AG10803 (cell line): ENCODE measurements at regions not wholly inside any gene's neighbourhood (a gene's known extent, or its start where the extent isn't known, plus 50 kb on each side); places are given as distances from the start of the nearest gene placed in this dataset.
A peak's percentile ranks its signal among the peaks of the same experiment; 100 is the strongest.

Experiments
- DNase-seq: peaks from one replicate; pipeline ENCODE4 v3.0.0; 2010; ENCODE audit warnings: low read depth
- H3K4me3 ChIP-seq: 2 replicates; pipeline ENCODE4 v1.5.1; 2011; ENCODE audit warnings: mild to moderate bottlenecking, low read length, control low read depth
- CTCF ChIP-seq: conservative IDR thresholded peaks from 2 replicates; pipeline ENCODE4 v1.5.1; 2011; ENCODE audit warnings: mild to moderate bottlenecking, low read length, control low read depth, inconsistent platforms

GRCh38 chr5:89213573-89213972 is 330.6 kb upstream of the MEF2C start:
- H3K4me3 ChIP-seq, result no peak overlapping the region
- TF ChIP-seq CTCF, result no peak
- peak; percentile 90 for DNase-seq

- DNase-seq, result peak; percentile 90
These were observed 328.9 kb upstream of the MEF2C start for GRCh38 chr5:89211836-89212235.

GRCh38 chr5:89208811-89209210 is 325.8 kb upstream of the MEF2C start:
- no peak for TF ChIP-seq CTCF
- H3K4me3 ChIP-seq, result no peak overlapping the region
- DNase-seq, result no peak

More at GRCh38 chr5:89211836-89212235, 328.9 kb upstream of the MEF2C start:
- H3K4me3 ChIP-seq, result no peak overlapping the region
- TF ChIP-seq CTCF, result no peak

- no peak for TF ChIP-seq CTCF
- no peak overlapping the region for H3K4me3 ChIP-seq
- no peak for DNase-seq
These were observed 325.4 kb upstream of the MEF2C start for GRCh38 chr5:89208392-89208791.

- H3K4me3 ChIP-seq, result no peak overlapping the region
- TF ChIP-seq CTCF, result no peak
- peak; percentile 63 for DNase-seq
These were observed 321.8 kb upstream of the MEF2C start for GRCh38 chr5:89204756-89205155.

- H3K4me3 ChIP-seq, result no peak overlapping the region
- no peak for DNase-seq
- no peak for TF ChIP-seq CTCF
These were observed 320.6 kb upstream of the MEF2C start for GRCh38 chr5:89203611-89204010.

GRCh38 chr5:89200899-89201298 is 317.9 kb upstream of the MEF2C start:
- no peak for TF ChIP-seq CTCF
- no peak for DNase-seq
- no peak overlapping the region for H3K4me3 ChIP-seq
